ENCODE measurements at regions not wholly inside any gene's neighbourhood (a gene's known extent, or its start where the extent isn't known, plus 50 kb on each side); places are given as distances from the start of the nearest gene placed in this dataset.

- no peak for DNase-seq (ENCODE audit: low read depth)
Measured at GRCh38 chr2:220478305-220479058, 851.1 kb downstream of the SLC4A3 start.

GRCh38 chr2:220482716-220483115, 855.3 kb downstream of the SLC4A3 start:
- no peak for DNase-seq (ENCODE audit: low read depth)

- DNase-seq (ENCODE audit: low read depth), result no peak
Measured at GRCh38 chr2:220489121-220489520, 861.7 kb downstream of the SLC4A3 start.

- no peak for DNase-seq (ENCODE audit: low read depth)
Measured at GRCh38 chr2:220491670-220492069, 864.2 kb downstream of the SLC4A3 start.

- DNase-seq (ENCODE audit: low read depth), result no peak
Measured at GRCh38 chr2:220493871-220494525, 866.6 kb downstream of the SLC4A3 start.

- DNase-seq (ENCODE audit: low read depth), result no peak
Measured at GRCh38 chr2:220496513-220496912, 869.1 kb downstream of the SLC4A3 start.

GRCh38 chr2:220499225-220499624, 871.8 kb downstream of the SLC4A3 start:
- DNase-seq (ENCODE audit: low read depth), result no peak

- no peak for DNase-seq (ENCODE audit: low read depth)
Measured at GRCh38 chr2:220502539-220502938, 875.1 kb downstream of the SLC4A3 start.

GRCh38 chr2:220503431-220503830, 876.0 kb downstream of the SLC4A3 start:
- no peak for DNase-seq (ENCODE audit: low read depth)

GRCh38 chr2:220504938-220505503, 877.6 kb downstream of the SLC4A3 start:
- no peak for DNase-seq (ENCODE audit: low read depth)

GRCh38 chr2:220506466-220506865, 879.0 kb downstream of the SLC4A3 start:
- DNase-seq (ENCODE audit: low read depth), result no peak

GRCh38 chr2:220509096-220509757, 881.8 kb downstream of the SLC4A3 start:
- no peak for DNase-seq (ENCODE audit: low read depth)

- no peak for DNase-seq (ENCODE audit: low read depth)
Measured at GRCh38 chr2:220509966-220510365, 882.5 kb downstream of the SLC4A3 start.

GRCh38 chr2:220510668-220511067, 883.2 kb downstream of the SLC4A3 start:
- DNase-seq (ENCODE audit: low read depth), result no peak

GRCh38 chr2:220512419-220512818, 885.0 kb downstream of the SLC4A3 start:
- DNase-seq (ENCODE audit: low read depth), result no peak

- no peak for DNase-seq (ENCODE audit: low read depth)
Measured at GRCh38 chr2:220513573-220514288, 886.3 kb downstream of the SLC4A3 start.

GRCh38 chr2:220521551-220521950, 894.1 kb downstream of the SLC4A3 start:
- DNase-seq (ENCODE audit: low read depth), result no peak

- DNase-seq (ENCODE audit: low read depth), result no peak
Measured at GRCh38 chr2:220528180-220528675, 900.8 kb downstream of the SLC4A3 start.

GRCh38 chr2:220531216-220531615, 903.8 kb downstream of the SLC4A3 start:
- DNase-seq (ENCODE audit: low read depth), result no peak

- no peak for DNase-seq (ENCODE audit: low read depth)
Measured at GRCh38 chr2:220533485-220533884, 906.1 kb downstream of the SLC4A3 start.

- no peak for DNase-seq (ENCODE audit: low read depth)
Measured at GRCh38 chr2:220539481-220539880, 912.1 kb downstream of the SLC4A3 start.

- DNase-seq (ENCODE audit: low read depth), result no peak
Measured at GRCh38 chr2:220544049-220544448, 916.6 kb downstream of the SLC4A3 start.
